HuH-7 (cell line): ENCODE measurements at regions not wholly inside any gene's neighbourhood (a gene's known extent, or its start where the extent isn't known, plus 50 kb on each side); places are given as distances from the start of the nearest gene placed in this dataset.
A peak's percentile ranks its signal among the peaks of the same experiment; 100 is the strongest.
"Not testable (repeated sequence)": the region's sequence is repeated elsewhere in the genome, so short reads cannot be mapped to it uniquely, and the experiment has no call there.

ENCODE experiments used
- DNase-seq: peaks from one replicate; pipeline ENCODE4 v3.0.0; 2011; ENCODE audit warnings: low spot score

DNA sequence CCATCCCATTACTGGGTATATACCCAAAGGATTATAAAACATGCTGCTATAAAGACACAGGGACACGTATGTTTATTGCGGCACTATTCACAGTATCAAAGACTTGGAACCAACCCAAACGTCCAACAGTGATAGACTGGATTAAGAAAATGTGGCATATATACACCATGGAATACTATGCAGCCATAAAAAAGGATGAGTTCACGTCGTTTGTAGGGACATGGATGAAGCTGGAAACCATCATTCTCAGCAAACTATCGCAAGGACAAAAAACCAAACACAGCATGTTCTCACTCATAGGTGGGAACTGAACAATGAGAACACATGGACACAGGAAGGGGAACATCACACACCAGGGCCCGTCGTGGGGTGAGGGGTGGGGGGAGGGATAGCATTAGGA, 106.1 kb downstream of the CHD1L start:
- not testable (repeated sequence) for DNase-seq

DNA sequence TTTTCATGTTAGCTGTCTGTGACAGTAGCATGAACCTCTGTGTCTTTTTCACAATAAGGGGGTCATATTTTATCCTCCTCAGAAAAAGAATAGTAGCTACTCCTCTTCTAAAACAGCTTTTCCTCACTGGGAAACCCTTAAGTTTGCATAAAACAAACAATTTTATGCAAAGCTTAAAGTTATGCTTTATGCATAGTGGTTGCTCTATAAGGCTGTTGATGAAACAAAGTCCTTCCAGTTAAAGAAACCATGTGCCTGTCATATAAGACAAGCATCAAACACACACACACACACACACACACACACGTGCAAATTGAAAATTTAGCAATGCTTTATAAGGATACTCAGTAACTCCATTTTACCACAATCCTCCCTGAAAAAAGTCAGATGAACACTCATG, 107.0 kb downstream of the CHD1L start:
- no peak for DNase-seq

DNA sequence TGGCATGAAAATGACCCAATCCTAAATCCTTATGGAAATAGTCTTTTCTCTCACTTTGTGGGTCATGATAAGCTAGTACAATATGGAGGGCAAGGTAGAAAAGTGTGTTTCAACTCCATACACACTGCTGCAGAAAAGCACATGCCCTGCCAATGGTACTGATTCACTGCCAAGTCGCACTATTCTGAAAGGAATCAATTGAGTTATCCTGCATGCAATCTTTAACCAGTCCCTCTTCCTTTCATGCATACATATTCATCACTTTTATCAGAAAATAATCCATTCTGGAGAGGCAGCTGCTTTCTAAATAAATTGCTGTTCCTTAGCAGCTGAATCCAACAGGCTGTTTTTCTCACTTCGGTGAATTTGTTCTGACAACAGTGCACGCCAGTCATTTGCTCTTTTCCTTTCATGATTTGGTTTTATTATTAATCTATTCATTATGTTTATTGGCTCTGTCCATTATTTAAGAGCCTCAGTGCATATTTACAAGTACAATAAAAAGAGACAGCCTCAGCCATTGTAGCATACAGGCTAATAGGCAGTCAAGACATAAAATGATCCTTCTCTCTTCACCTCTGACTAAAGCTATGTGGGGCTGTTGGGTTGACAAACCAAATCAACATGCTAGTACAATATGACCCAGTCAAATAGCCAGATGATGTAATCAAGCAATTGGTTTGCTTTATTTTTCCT, 108.8 kb downstream of the CHD1L start:
- DNase-seq: no peak

DNA sequence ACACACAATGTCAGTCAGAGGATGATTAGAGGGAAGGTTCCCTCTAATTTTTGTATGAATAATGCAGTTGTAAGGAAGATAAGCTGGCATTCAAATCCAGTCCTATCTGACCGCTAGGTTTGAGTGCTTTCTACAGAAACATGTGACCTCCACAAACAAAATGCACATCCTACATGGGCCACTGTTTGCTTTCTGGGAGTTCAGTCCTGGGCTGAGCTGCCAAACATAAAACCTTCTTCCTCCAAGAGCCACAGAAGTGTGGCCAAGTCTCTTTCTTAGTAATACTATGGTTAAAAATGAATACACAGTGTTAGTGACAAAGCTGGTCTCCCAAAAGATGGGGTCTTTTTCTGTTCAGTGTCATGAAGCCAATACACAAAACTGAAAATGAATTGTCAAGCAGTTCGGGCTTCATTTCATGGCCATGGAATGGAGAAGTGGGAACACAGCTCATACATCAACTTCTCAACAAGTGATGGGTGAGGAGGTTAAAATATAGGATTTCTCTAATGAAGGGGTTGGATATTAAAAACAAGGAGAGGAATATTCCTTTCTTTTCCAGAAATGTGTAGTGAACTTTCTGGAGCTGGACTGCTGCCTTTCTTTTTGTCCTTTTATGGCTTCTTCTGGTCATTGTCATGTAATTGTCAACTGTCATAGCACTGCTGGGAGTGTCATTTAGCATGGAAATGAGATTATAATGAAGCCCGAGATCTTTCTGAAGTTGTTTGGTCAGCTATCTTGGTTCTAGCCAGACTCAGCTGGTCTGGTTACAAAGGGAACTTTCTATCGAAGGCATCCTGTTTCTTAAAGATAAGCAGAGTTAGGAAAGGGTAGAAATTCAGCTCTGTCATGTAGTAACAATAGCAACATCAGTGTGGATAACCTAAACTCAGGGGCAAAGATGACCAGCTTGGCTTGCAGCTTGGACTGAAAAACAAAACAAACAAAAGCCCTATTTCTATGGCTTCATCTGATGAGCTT, 135.1 kb downstream of the CHD1L start:
- DNase-seq: no peak

DNA sequence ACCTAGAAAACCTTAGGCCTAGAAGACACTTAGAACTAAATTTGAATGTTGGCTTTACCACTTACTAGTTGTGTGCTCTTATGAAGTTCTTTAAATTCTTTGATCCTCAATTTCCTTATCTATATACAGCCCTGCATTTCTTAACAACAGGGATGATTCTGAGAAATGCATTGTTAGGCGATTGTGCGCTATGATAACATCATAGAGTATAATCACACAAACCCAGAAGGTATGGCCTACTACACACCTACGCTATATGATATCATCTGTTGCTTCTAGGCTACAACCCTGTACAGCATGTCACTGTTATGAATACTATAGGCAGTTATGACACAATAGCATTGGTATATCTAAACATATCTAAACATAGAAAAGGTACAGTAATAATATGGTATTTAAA, 137.4 kb downstream of the CHD1L start:
- DNase-seq: no peak

DNA sequence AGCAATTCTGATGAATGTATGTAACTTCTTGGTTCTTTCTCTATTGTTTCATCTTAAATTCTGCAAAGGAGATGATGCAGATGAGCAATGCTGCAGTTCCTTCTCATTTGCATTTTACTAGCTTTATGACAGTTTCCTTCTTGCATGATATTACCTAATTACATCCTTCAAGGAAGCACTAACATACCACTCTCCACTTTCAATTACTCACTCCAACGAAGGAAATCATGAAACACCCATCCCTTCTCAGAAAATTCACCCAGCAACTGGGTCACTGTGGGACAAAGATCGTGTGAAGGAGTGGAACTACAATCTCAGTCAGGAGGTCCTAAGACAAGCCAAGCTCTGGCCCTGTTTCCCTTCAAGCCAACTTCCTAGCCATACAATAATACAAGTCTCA, 142.3 kb downstream of the CHD1L start:
- no peak for DNase-seq

DNA sequence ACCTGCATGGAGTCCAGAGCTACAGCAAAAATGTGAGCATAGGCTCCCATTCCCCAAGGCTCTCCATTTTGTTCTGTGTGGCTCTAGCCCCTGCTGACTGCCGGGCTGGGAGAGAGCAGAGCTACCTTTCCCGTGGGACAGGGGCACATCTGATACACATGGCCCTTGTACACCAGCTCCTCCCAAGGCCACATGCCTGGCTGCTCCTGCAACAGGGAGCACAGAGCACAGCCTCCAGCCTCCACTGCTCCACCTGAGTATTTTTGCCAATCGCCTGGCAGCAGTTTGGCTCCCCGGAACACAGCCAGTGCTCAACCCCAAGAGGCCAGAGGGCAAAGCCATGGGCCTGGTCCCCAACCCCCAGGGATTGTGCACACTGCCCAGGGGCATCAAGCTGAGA, 146.5 kb downstream of the CHD1L start:
- DNase-seq: no peak

DNA sequence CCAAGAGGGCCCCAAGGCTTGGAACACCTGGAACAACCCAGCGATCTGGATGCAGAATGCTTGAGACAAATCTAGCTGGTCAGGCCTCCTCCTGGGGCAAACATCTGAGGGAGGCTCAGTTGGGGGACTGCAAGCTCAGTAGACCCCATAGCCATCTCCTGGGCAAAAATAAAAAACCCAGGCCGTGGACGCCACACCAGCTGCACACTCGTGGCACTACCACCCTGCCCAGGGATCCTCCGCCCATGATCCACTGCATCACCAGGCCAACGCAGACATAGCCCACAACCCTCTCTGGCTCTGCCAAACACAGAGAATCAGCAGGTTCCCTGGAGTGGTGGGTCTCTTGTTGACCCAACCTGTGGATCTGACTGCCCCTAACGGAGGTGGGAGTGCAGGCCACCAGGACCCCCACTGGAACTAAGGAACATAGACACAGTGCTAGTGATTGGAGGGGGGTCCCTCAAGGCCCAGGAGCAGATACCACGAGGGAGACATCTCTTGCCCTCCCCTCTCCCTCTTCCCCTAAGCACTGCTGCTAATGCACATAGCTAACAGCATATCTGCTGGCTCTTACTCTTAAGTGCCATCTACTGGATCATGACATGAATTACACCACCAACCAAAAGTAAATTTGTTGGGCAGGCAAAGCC, 147.2 kb downstream of the CHD1L start:
- DNase-seq: peak; percentile 33

DNA sequence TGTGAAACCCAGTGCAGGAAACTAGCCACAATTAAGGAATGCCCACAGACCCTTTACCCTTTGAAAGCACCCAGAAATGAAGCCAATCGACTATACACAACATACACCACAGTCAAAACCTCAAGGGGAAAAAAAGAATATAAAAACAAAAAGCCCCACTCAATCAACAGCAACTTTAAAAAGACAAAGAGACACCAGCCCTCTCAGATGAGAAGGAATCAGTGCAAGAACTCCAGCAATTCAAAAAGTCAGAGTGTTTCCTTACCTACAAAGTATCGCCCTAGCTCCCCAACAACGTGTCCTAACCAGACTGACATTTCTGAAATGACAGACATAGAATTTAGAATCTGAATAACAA, 147.7 kb downstream of the CHD1L start:
- no peak for DNase-seq

DNA sequence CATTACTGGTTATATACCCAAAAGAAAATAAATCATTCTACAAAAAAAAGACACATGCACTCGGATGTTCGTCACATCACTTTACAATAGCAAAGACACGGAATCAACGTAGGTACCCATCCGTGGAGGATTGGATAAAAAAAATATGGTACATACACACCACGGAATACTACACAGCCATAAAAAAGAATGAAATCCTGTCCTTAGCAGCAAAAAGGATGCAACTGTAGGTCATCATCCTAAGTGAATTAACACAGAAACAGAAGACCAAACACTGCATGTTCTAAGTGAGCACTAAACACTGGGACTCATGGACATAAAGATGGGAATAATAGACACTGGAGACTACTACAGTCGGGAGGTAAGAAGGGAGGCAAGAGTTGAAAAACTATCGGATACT, 148.6 kb downstream of the CHD1L start:
- no peak for DNase-seq

DNA sequence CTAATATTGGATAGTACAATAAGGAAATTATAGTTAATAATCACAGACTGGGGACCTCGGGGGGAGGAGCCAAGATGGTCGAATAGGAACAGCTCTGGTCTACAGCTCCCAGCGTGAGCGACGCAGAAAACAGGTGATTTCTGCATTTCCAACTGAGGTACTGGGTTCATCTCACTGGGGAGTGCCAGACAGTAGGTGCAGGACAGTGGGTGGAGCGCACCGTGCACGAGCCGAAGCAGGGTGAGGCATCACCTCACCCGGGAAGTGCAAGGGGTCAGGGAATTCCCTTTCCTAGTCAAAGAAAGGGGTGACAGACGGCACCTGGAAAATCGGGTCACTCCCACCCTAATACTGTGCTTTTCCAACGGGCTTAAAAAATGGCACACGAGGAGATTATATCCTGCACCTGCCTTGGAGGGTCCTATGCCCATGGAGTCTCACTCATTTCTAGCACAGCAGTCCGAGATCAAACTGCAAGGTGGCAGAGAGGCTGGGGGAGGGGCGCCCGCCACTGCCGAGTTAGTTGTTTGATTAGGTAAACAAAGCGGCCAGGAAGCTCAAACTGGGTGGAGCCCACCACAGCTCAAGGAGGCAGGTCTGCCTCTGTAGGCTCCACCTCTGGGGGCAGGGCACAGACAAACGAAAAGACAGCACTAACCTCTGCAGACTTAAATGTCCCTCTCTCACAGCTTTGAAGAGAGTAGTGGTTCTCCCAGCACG, 138.8 kb upstream of the BCL9 start:
- not testable (repeated sequence) for DNase-seq

DNA sequence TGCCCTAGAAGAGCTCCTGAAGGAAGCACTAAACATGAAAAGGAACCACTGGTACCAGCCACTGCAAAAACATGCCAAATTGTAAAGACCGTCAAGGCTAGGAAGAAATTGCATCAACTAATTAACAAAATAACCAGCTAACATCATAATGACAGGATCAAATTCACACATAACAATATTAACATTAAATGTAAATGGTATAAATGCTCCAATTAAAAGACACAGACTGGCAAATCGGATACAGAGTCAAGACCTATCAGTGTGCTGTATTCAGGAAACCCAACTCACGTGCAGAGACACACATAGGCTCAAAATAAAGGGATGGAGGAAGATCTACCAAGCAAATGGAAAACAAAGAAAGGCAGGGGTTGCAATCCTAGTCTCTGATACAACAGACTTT, 137.0 kb upstream of the BCL9 start:
- DNase-seq: not testable (repeated sequence)

DNA sequence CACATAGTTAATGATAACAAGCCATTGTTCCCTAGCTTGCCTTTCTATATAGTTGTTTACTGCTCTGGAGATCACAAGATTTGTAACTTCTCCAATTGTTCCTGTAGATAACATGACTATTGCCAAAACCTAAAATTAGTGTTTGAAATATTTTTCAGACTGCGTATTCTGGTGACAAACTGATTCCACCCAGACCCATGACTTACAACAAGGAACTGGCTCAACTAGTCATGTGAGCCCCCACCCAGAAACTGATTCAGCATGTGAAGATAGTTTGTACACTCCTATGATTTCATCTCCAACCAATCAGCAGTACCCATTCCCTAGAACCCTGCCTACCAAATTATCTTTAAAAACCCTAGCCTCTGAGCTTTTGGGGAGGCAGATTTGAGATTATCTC, 131.4 kb upstream of the BCL9 start:
- DNase-seq: no peak

DNA sequence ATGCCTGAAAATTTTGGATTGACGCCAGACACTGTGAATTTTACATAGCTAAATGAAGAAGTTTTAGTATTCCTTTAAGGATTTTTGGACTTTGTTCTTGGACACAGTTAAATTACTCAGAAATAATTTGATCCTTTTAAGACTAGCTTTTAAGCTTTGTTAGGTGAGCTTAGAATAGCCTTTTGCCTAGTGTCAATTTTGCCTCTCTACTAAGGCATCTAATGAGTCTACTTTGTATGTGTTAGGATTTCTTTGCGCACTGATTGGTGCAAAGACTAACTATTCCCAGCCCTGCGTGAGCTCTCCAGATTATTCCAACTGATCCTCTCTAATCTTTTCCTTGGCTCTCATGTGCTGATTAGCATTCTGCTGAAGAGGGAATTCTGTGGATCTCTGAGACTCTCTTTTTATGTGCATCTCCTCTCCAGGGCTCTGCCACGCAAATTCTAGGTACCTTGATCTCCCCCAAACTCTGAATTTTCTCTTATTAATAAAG, 128.1 kb upstream of the BCL9 start:
- no peak for DNase-seq

DNA sequence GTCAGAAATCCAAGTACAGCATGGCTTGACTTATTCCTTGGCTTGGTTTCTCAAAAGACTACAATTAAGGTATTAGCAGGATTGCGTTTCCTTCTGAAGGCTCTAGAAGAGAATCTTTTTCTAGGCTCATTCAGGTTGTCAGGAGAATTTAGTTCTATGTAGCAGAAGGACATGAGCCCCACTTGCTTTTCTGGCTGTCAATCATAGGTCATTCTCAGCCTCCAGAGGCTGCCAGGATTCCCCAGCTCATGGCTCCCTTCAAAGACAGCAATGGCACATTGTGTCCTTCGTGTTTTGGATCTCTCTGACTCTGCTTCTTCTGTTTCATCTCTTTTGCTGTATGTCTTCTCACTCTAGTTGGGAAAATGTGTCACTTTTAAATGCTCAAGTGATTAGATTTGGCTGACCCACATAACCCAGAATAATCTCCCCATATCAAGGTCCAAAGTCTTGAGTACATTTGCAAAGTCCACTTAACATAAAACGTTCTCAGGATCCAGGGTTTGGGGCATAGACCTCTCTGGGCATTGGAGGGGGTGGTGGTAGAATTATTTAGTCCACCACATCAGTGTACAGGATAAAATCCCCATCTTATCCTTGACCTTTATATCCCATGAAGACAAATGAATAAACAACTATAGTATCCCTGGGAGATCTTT, 126.7 kb upstream of the BCL9 start:
- no peak for DNase-seq

DNA sequence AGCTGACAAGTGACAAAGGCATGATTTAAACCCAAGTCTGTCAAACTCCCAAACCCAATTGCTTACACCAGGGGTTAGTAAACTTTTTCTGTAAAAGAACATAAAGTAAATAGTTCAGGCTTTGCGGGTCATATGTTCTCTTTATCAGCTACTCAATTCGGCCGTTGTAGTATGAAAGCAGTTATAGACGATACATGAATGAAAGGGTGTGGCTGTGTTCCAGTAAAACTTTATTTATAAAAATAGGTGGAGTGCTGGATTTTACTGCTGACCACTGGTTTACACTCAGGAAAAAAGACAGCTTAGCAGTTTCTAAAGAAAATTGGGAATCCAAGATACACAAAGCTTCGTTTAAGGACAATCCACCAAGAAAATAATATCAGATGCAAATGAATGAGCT, 124.3 kb upstream of the BCL9 start:
- no peak for DNase-seq

DNA sequence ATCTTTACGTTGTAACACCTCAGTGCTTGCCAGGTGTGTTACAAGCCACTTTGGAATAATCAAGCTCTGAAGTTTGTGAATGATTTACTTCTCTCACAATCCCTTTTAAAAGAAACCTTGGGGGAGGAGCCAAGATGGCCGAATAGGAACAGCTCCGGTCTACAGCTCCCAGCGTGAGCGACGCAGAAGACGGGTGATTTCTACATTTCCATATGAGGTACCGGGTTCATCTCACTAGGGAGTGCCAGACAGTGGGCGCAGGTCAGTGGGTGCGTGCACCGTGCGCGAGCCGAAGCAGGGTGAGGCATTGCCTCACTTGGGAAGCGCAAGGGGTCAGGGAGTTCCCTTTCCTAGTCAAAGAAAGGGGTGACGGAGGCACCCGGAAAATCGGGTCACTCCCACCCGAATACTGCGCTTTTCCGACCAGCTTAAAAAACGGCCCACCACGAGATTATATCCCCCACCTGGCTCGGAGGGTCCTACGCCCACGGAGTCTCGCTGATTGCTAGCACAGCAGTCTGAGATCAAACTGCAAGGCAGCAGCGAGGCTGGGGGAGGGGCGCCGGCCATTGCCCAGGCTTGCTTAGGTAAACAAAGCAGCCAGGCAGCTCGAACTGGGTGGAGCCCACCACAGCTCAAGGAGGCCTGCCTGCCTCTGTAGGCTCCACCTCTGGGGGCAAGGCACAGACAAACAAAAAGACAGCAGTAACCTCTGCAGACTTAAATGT, 118.0 kb upstream of the BCL9 start:
- not testable (repeated sequence) for DNase-seq

DNA sequence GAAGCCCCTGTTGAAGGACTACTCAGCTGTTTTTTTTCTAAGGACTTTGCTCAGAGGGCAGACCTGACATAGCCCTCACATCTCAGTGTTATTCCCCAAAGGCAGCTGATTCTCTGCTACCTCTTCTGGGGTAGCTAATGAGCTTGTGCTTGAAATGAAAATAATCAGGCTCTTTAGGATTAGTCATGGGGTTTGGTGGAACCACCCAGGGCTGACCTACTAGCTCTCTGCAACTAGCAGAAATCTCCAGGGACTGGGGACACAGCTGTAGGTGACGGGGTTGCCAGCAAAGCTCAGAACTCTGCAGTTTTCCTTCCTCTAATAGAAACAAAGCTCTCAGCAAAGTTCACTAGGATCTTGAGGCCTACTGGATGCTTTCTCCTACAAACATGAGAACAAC, 106.4 kb upstream of the BCL9 start:
- DNase-seq: no peak

DNA sequence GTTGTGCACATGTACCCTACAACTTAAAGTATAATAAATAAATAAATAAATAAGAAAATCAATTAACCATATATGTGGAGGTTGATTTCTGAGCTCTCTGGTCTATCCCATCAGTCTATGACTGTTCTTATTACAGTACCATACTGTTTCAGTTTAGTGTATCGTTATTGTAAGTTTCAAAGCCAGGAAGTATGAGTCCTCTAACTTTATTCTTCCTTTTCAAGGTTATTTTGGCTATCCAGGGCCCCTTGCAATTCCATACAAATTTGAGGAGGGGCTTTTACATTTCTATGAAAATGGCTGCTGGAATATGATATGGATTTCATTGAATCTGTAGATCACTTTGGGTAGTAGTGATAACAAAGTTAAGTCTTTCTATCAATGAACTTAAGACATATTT, 96.9 kb upstream of the BCL9 start:
- DNase-seq: no peak

DNA sequence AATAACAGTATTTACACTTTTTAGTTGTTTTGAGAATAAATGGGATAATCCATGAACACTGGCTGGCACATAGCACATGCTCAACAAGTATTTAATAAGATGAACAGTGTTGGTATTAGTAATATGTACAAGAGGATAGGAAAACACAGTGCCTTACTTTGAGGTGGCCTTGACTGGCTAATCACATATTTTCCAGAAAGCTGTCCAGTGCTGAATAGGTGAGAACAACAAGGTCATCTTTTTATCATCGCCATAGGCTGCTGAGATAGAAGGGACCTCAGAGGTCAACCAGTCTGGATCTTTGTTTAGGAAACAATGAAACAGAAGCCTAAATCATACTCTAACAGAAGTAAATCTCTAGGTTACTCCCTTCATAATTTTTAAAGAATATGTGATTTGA, 89.7 kb upstream of the BCL9 start:
- no peak for DNase-seq

DNA sequence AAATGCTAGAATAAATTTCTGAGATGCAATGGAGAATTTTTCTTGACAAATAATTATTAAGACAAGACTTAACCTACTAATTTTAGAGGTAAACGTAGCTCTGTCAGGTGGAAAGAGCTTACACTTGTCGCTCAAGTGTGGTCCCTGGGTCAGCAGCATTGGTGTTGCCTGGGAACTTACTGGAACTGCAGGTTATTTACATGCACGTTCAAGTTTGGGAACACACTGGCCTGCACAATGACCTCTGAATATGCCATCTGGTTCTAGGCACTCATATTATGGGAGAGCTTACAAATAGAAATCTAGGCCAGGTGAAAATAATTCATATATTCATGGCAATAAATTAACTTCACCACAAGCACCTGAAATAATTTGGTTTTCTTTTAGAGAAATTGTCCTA, 88.5 kb upstream of the BCL9 start:
- DNase-seq: no peak
